ENCODE measurements at regions not wholly inside any gene's neighbourhood (a gene's known extent, or its start where the extent isn't known, plus 50 kb on each side); places are given as distances from the start of the nearest gene placed in this dataset.

GRCh38 chr2:67515538-67515937 lies 118.4 kb downstream of the ETAA1 start:
- TF ChIP-seq CTCF (IDR thresholded peaks at IDR 0.05) = no peak
- TF ChIP-seq POLR2A (IDR thresholded peaks at IDR 0.05) = no peak

Measured in adrenal gland (tissue), 5 donors.